Hematopoietic multipotent progenitor cell treated with erythropoietin and hydrocortisone succinate and interleukin-3 and kit ligand, for 6 days (in vitro differentiated cells): ENCODE measurements at regions not wholly inside any gene's neighbourhood (a gene's known extent, or its start where the extent isn't known, plus 50 kb on each side); places are given as distances from the start of the nearest gene placed in this dataset.

Experiments
- DNase-seq: peaks from one replicate; pipeline ENCODE4 v3.0.0-alpha.2; 2015

GRCh38 chr6:129778793-129779192 lies 68.8 kb upstream of the ARHGAP18 start:
- no peak for DNase-seq

- no peak for DNase-seq
Measured at GRCh38 chr6:129777371-129777770, 67.4 kb upstream of the ARHGAP18 start.

GRCh38 chr6:129776542-129777330 lies 66.8 kb upstream of the ARHGAP18 start:
- DNase-seq: no peak

- peak; percentile 78 for DNase-seq
Measured at GRCh38 chr6:129774697-129775447, 64.9 kb upstream of the ARHGAP18 start.

GRCh38 chr6:129773304-129773703 lies 63.3 kb upstream of the ARHGAP18 start:
- no peak for DNase-seq

GRCh38 chr6:129771678-129772077 lies 61.7 kb upstream of the ARHGAP18 start:
- DNase-seq: peak; percentile 85

- DNase-seq: no peak
Measured at GRCh38 chr6:129767776-129768485, 58.0 kb upstream of the ARHGAP18 start.

GRCh38 chr6:129766959-129767728 lies 57.2 kb upstream of the ARHGAP18 start:
- DNase-seq: peak; percentile 69

GRCh38 chr6:129764761-129765407 lies 54.9 kb upstream of the ARHGAP18 start:
- no peak for DNase-seq

- no peak for DNase-seq
Measured at GRCh38 chr6:129759796-129760605, 50.0 kb upstream of the ARHGAP18 start.
